ENCODE measurements at regions not wholly inside any gene's neighbourhood (a gene's known extent, or its start where the extent isn't known, plus 50 kb on each side); places are given as distances from the start of the nearest gene placed in this dataset.
A peak's percentile ranks its signal among the peaks of the same experiment; 100 is the strongest.
"Not testable (repeated sequence)": the region's sequence is repeated elsewhere in the genome, so short reads cannot be mapped to it uniquely, and the experiment has no call there.

DNA sequence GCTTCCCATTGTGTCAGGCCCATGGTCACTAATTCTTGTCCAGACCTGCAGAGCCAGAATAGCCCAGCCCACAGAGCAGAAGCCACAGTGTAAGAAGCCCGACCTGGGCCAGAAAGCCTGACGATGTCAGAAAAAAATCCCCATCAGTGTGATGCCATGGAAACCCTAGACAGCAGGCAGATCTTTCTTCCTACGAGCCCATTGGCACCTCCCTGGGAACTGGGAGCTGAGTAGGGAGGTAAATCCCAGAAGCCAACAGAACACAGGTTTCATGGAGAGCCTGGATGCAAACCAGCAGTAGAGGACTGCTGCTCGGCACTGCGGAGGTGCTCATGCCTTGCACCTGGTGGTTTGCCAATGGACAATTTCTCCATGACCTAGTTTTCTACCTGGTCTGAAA is 82.2 kb upstream of the SLC22A16 start:
- DNase-seq = no peak

DNA sequence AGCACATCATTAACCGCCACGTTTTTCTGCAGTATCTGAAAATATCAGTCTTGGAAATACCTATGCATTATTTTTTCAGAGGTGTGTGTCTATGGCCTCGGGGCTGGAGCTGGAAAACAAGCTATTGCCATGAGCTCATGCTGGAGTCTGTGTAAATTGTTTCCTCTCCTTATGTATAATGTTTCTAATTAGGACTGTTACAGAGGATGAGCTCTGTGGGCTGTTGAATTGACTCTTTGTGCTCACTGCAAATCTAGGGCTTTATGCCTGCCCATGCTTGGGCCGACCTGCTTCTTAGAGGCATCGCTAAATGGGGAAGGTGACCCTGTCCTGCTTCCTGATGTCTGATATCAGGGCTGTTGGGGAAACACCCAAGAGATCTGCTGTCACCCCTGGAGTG is 80.8 kb upstream of the SLC22A16 start:
- DNase-seq = peak; percentile 19

DNA sequence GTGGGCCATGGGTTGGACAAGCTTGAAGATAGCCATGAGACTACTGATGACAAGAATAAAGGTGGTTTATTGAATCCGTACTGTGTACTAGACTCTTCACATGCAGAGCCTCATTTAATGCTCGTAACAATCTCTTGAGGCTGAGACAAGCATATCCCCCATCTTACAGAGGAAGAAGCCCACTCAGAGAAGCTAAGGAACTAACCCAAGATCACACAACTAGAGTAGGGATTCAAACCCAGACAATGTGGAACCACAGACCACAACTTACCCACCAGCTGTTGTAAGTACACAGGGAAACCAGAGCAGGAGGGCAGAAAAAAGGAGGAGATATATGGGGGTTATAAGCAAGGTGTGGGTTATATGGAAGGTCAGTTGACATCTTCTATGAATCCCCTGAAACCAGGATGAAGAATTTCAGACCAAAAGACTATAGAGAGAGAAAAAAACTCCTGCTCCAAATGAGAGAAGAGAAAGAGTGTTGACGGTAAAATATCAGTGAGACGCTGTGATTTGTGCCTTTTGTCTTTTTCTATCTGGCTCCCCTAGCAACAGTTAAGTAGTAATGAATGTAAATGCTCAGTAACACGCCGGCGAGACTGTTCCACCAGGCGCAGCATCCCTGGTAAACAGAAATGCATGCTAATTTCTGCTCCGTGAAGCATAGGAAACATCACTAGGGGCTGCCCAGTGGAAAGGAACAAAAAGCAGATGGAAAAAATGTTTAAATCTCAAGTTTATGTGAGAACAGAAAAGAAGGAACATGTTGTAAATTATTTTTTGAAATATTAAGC is 80.1 kb upstream of the SLC22A16 start:
- DNase-seq = peak; percentile 7

DNA sequence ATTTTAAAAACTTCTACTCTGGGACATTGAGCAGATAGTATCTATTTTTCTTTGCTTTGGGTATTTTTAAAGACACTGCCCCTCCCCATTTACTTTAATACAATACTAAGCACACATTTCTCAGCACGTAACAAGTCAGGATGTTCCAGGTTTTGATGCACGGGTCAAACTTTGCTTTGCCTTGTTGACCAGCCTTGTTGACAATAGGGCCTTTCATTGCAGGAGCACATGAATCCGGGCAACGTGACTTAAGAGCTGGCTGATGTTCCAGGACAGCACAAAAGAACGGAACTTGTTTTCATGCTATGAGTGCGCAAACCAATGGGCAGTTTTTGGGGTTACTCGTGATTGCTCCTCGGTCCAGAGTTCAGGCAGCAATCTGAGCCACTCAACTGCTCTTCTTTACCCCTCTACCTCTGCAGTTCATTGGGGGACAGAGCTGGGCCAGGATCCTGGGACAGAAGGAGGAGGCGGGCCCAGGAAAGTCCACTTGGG is 78.6 kb upstream of the SLC22A16 start:
- DNase-seq = no peak

DNA sequence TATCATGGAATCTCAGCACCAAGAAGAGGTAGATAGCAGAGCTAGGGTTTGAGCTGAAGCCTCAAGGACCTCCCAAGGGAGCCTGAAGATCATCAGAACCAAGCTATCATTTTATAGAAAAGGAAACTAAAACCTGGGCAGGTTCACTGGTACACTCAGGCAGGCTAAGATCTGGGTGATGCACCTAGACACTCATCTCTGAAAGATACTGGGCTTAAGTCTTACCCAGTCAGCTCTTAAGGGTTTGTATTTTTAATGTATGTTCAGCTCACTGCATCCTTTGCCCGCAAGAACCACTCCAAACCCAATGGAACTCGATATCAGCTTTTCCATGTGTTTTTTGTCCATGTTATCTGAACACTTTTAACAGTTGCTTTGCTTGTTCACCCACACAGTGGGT is 78.0 kb upstream of the SLC22A16 start:
- DNase-seq = no peak

DNA sequence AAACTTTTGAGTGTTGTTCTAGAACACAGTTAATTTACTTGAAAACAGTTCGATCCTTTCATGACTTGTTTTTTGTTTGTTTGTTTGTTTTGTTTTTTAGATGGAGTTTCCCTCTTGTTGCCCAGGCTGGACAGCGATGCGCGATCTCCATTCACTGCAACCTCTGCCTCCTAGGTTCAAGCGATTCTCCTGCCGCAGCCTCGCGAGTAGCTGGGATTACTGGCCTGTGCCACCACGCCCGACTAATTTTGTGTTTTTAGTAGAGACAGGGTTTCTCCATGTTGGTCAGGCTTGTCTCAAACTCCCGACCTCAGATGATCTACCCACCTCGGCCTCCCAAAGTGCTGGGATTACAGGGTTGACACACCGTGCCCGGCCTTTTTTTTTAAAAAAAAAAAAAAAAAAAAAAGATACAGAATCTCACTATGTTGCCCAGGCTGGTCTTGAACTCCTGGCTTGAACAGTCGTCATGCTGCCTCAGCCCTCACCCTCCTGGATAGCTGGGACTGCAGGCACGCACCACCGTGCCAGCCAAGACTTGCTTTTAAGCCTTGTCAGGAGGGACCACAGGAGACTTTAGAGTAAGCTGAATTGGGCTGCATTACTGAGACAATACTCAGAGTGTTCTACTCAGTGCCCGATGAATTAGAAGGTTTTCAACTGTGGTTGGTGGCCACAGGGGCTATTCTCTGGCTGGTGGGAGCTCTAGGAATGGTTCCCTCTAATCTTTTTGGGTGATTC is 76.7 kb upstream of the SLC22A16 start:
- no peak for DNase-seq

DNA sequence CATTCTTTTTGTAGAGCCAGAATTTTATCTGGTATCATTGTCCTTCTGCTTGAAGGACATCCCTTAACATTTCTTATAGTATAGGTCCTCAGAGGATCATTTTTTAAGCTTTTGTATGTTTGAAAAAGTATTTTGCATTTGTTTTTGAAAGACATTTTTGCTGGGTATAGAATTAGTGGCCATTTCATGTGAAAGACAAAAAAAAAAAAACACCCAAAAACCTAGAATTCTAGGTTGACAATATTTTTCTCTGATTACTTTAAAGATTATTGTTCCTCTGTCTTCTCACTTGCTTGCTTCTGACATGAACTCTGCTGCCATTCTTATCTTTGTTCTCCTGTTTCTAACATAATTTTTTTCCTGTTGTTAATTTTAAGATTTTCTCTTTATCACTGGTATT is 75.7 kb upstream of the SLC22A16 start:
- no peak for DNase-seq

DNA sequence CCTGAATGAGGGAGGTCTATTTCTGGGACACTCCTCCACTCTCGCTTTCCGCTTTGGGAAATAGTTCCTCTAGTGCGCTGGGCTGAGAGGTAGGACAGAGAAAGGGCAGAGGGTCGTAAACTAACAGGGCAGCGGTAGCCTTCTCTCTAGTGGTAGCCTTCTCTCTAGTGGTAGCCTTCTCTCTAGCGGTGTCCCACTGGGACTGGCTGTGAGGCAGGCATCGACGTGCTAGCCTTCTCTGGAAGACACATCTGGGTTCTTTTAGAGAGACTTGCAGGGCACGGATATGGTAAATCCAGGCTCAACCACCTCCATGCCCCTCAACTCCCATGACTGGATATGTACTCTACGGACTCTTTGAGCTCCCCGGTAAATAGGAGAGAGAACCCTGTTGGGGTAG is 74.7 kb upstream of the SLC22A16 start:
- DNase-seq = no peak

DNA sequence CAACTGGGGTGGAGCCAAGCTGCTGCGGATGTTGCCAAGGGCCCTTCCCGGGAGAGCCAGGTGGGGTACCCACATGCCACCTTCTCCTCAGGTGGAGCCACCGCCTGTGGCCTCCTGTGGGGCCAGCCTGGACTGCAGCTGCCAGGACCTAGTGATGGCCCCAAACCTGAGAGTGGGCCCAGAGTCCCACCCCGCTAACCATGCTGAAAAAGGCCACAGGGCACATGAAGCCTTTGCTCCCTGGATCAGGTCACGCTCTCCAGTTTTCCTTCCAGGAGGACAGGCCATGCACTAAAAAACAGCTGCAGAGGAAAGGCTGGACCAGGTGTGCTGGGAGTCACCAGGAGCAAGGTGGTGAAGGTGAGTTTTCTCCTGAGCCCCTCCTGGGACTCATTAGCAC is 73.9 kb upstream of the SLC22A16 start:
- DNase-seq = no peak

DNA sequence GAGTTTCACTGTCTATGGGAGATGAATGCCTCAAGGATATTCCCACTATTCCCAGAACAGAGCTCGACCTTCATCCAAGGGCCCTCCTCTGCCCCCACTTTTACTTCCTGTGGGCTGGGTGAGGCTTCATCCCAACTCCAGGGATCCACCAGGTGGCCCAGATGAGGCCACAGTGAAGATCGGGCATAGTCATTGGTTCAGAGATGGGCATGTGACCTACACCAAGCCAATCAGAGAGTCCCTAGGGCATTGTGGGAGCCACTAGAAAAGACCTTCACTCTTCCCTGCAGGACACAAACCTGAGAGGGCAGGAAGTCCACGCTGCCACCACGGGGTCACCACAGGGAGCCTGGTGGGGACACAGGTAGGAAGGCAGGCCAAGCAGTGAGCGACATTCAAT is 72.9 kb upstream of the SLC22A16 start:
- no peak for DNase-seq

DNA sequence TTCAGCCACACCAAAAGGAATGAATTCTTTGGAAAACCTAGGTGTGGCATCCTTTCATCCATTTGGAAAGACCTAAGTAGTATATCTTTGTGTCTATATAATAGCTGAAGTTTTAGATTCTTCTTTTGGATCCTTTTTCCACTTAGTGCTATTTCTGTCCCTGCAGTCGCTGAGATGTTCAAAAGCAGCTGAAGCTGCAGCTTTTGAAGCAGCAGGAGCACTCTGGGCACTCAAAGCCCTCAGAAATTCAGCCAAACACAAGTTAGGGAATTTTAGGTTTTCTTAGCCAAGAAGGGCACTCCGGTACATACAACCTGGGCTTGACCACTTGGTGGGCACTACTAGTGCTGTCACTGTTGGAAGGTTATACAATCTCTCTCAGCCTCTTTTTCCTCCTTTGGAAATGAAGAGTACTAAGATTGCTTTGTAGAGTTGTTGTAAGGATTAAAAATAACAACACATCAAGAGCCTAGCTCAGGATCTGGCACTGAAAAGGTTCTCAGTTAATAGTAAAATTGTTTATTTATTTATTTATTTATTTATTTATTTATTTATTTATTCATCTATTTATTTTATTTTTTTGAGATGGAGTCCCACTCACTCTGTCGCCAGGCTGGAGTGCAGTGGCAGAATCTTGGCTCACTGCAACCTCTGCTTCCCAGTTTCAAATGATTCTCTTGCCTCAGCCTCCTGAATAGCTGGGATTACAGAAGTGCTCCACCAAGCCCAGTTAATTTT is 71.9 kb upstream of the SLC22A16 start:
- DNase-seq = no peak

DNA sequence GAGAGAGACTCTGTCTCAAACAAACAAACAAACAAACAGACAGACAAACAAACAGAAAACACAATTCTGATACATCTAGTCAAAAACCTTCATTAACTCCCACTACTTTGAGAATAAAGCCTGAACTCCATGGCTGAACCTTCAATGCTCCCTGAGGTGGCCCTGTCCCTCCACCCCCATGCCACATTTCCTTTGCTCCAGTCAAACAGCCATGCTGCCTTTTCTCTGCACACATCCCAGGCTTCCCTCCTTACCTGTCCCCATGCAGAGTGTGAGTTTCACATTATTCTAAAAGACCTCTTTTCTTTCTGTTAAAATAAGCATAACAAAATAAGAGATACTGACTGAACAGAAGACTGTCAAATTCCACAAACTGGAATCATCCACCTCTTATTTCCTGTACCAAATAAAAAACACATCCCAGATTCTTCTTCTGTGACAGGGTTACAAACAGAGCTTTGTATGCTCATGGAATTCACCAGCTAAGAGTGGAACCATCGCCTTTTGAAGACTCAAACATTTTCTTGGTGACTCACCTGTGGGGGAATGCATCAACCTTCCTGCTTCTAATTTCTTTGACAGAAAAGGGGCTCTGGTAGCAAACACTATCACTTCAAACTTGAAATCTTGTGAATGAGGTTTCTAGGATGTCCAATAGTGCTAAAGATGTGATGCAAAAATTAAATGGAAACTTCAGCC is 71.0 kb upstream of the SLC22A16 start:
- no peak for DNase-seq

DNA sequence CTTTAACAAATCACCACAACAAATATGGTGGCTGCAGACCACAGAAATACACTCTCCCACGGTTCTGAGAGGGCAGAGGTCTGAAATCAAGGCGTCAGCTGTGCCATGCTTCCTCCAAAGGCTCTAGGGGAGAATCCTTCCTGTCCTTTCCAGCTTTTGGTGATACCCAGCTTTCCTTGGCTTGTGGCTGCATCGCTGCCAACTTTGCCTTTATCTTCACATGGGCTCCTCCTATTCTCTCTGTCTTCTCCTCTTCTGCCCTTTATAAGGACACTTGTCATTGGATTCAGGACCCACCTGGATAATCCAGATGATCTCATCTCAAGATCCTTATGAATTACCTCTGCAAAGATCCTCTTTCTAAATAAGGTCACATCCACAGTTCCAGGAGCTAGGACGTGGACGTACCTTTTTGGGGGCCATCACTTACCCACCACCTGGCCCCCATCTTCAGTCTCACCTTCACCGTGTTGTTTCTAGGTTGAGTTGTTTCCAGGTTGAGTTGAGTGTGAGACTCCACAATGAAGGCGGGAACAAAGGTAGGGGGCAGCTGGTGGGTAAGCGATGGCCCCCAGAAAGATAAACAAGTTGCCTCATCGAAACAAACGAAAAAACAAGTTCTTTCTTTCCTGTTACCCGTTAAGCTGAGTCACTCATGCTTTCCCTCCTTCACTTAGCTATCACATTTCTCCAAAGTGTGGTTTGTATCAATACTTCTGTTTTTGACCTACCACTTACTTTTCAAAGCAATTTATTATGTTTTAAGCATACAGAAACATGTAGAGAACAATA is 68.9 kb upstream of the SLC22A16 start:
- DNase-seq = no peak

DNA sequence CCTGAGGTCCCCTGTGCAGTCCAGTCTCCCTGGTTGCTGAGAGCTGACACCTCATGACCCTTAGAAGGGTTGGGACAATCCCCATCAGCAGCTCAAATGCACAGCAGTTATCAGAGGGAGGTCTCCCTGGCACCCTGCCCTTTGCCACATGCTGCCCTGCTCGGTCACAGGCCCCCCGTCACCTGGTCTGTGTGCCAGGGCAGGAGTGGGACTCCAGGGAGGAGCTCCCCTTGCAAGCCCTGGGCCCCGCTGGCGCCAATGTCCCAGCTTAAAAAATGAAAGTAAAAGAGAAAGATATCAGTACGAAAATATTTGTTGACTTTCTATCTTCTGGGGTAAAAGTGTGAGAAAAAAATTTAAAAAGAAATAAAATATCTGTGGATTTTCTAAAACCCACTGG is 68.1 kb upstream of the SLC22A16 start:
- DNase-seq = no peak

DNA sequence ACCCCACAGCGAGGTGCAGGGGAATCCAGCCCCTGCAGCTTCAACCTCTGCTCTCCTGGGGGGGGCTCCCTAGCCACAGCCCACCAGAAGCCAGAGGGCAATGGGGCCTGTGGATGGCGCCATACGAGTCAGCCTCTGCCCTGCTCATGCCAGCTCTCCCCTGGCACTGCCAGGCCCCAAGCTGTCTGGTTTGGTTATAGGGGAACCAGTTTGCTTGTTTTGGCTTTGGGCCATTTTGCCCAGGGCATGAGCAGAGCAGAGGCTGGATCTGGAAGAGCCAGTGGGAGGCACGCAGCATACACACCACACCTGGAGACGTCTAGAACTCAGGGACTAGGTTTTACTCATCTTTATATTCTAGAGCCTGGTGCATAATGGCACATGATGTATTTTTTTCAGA is 66.7 kb upstream of the SLC22A16 start:
- no peak for DNase-seq

DNA sequence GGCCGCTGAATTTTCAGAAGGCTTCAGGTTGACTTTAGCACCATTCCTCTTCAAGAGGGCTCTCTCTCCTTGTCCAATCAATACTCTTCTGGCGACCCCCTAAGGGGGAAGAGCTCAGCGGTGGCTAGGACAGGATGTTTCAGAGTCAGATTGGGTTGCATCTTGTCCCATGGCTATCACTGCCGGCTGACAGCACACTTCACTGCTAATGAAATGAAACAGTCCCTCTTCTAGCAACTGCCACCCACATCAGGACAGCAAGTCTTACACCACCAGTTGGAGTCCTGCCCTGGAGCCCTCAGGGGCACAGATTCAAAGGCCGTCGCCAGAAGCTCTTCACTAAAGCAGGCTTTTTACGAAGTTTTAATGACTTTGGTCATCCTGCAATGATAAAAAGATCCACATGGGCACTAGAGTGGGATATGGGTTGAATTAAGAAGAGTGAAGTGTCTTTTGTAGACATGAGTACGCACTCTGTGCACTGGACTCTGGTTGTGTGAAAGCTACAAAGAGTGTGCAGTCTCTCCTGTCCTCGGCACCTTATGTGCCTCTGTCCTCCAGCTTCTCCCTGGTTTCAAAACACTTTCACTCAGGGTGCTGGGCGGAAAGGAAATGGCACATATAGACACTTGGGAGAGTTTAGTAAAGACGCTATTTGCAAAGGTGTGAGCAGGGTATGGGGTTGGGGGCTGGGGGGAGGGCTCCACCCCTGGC is 66.1 kb upstream of the SLC22A16 start:
- peak; percentile 39 for DNase-seq

DNA sequence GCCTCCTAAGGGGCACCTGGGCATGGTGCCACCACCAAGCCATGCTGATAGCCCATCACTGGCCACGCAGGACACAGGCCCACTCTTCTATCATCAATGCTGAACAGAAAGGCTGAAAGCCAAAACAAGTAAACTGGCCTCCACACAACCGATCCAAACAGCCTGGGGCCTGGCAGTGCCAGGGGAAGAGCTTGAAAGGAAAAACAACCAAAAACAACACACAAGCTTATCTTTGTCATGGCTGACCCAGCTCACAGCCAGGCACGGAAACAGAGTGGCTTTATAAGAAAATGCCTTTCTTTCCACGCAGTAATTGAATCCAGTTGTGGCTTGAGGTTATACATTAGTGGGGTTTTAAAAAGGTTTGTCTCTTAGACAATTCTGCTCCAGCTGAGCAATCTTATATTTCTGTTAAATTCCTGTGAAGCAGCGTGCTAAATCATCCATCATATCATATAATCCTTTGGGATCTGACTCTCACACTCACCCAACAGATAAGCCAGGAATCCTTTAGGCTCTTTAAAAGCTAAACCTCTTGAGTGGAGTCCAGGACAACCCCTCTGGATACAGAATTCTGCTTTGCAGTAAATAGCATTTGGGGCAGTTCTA is 65.4 kb upstream of the SLC22A16 start:
- peak; percentile 34 for DNase-seq

DNA sequence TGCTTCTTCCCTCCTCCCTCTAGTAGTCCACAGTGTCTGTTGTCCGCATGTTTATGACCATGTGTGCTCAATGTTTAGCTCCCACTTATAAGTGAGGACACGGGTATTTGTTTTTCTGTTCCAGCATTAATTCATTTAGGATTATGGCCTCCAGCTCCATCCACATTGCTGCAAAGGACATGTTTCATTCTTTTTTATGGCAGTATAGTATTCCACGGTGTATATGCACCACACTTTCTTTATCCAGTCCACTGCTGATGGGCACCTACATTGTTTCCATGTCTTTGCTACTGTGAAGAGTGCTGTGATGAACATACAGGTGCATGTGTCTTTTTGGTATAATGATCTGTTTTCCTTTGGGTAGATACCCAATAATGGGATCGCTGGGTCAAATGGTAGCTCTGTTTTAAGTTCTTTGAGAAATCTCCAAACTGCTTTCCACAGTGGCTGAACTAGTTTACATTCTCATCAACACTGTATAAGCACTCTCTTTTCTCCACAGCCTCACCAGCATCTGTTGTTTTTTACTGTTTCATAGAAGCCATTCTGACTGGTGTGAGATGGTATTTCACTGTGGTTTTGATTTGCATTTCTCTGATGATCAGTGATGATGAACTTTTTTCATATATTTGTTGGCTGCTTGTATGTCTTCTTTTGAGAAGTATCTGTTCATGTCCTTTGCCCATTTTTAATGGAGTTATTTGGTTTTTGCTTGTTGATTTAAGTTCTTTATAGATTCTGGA is 63.0 kb upstream of the SLC22A16 start:
- DNase-seq = not testable (repeated sequence)

DNA sequence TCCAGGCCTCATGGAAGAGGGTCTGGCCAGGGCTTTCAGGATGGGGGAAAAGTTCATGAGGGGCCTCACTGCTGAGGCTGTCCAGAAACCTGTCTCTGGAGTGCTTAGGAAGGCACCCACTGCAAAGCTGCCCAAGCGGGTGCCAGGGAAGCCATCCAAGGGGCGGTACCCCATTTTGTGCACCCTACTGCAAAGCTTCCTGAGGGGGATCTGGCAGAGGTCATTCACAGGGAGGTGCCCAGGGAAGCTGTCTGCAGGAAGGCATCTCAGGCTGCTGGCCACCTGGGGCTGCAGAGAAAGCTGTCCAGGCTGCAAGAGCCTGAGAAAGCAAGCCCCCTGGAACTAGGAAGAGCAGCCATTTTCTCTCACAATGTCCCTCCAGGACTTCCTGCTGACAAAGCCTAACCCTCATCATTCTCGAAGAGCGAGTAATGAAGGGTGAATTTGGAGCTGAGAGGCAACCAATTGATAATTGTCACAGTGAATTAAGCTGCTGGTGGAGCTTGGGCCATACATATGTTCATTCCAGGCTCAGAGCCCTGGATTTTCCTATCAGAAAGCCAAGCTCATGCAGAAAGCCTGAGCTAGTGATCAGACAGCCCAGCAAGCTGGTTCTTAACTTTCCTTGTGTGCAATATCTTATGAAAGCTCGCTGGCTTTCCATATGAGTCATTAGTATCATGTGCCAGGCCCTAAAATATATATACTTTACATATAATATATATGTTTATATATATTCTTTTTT is 62.2 kb upstream of the SLC22A16 start:
- no peak for DNase-seq
